ENCODE measurements at regions not wholly inside any gene's neighbourhood (a gene's known extent, or its start where the extent isn't known, plus 50 kb on each side); places are given as distances from the start of the nearest gene placed in this dataset.

GRCh38 chr3:69560818-69561217, 174.9 kb upstream of the FRMD4B start (continued):
- TF ChIP-seq MAX (IDR thresholded peaks at IDR 0.05) (no peak), EP300 (IDR thresholded peaks at IDR 0.05) (no peak)

GRCh38 chr3:69560116-69560515, 174.2 kb upstream of the FRMD4B start:
- Histone ChIP-seq H3K4me1 (no peaks in the 10 kb centered on the region), H3K27ac (no peak overlapping the region), H3K9me3 (no peaks in the 10 kb centered on the region), H3K4me2 (no peak overlapping the region), H3K4me3 (no peak overlapping the region)
- DNase-seq (ENCODE audit: low read depth in 1 of 2, low spot score in 1 of 2) (no peak), ATAC-seq (no peak), FAIRE-seq (no peak)
- ChIA-PET CTCF (no interaction called here), POLR2A (no interaction called here)
- WGBS (ENCODE audit: missing lambda C conversion rate) = 62% methylated on average over 4 of the region's 4 CpGs
- TF ChIP-seq RAD21 (conservative IDR thresholded peaks at IDR 0.05 in 1 of 2, IDR thresholded peaks at IDR 0.05 in 1 of 2) (no peak), EHMT2 (IDR thresholded peaks at IDR 0.05; ENCODE audit: low read depth) (no peak), ZNF302 (CRISPR knock-in tag; IDR thresholded peaks at IDR 0.05) (no peak), RNF2 (IDR thresholded peaks at IDR 0.05; ENCODE audit: borderline replicate concordance, low read depth) (no peak), HMGXB4 (CRISPR knock-in tag; IDR thresholded peaks at IDR 0.05; ENCODE audit: borderline replicate concordance) (no peak), HOXA7 (CRISPR knock-in tag; IDR thresholded peaks at IDR 0.05) (no peak), E2F6 (IDR thresholded peaks at IDR 0.05; ENCODE audit: borderline replicate concordance, low read depth) (no peak), NR3C1 (IDR thresholded peaks at IDR 0.05) (no peak), ESRRA (IDR thresholded peaks at IDR 0.05; ENCODE audit: borderline replicate concordance, low read length) (no peak), EHF (CRISPR knock-in tag; IDR thresholded peaks at IDR 0.05) (no peak), TFCP2L1 (CRISPR knock-in tag; IDR thresholded peaks at IDR 0.05) (no peak), ELK1 (IDR thresholded peaks at IDR 0.05; ENCODE audit: low read depth, low read length) (no peak), BCL3 (IDR thresholded peaks at IDR 0.05) (no peak), SMC3 (IDR thresholded peaks at IDR 0.05) (no peak), ATOH8 (CRISPR knock-in tag; IDR thresholded peaks at IDR 0.05; ENCODE audit: low read depth) (no peak), FOSB (CRISPR knock-in tag; IDR thresholded peaks at IDR 0.05) (no peak), KDM1A (IDR thresholded peaks at IDR 0.05; ENCODE audit: low read depth) (no peak), HOXB5 (CRISPR knock-in tag; IDR thresholded peaks at IDR 0.05) (no peak)

GRCh38 chr3:69558912-69559311, 173.0 kb upstream of the FRMD4B start:
- ATAC-seq (no peak), FAIRE-seq (no peak)
- no peaks in the 10 kb centered on the region for H3K9me3 ChIP-seq

More at GRCh38 chr3:69558912-69559311, 173.0 kb upstream of the FRMD4B start:
- CTCF ChIA-PET = interaction anchor here (1.1 kb wide), 1 partner anchor 13 kb away, joined by 3 read pairs; no protein-coding TSS in a partner anchor
- DNase-seq (ENCODE audit: low read depth in 1 of 2, low spot score in 1 of 2) = no peak
- POLR2A ChIA-PET = no interaction called here
- 4% methylated on average over 2 of the region's 2 CpGs for WGBS (ENCODE audit: missing lambda C conversion rate)
- TF ChIP-seq FOSB (CRISPR knock-in tag; IDR thresholded peaks at IDR 0.05) = no peak
- no peak overlapping the region for H3K4me2 ChIP-seq
- H3K4me3 ChIP-seq = no peak overlapping the region
- no peaks in the 10 kb centered on the region for H3K4me1 ChIP-seq
- H3K27ac ChIP-seq = no peak overlapping the region
